ENCODE measurements at regions not wholly inside any gene's neighbourhood (a gene's known extent, or its start where the extent isn't known, plus 50 kb on each side); places are given as distances from the start of the nearest gene placed in this dataset.

GRCh38 chr3:70716832-70717231 is 404.4 kb upstream of the MDFIC2 start:
- TF ChIP-seq CTCF (IDR thresholded peaks at IDR 0.05), result peak; percentile 70

- no peak for TF ChIP-seq CTCF (IDR thresholded peaks at IDR 0.05)
Observed at GRCh38 chr3:70712449-70713082, 400.1 kb upstream of the MDFIC2 start.

GRCh38 chr3:70703305-70704102 is 391.1 kb upstream of the MDFIC2 start:
- TF ChIP-seq CTCF (IDR thresholded peaks at IDR 0.05), result no peak

GRCh38 chr3:70702132-70702531 is 389.7 kb upstream of the MDFIC2 start:
- no peak for TF ChIP-seq CTCF (IDR thresholded peaks at IDR 0.05)

GRCh38 chr3:70684701-70685100 is 372.3 kb upstream of the MDFIC2 start:
- no peak for TF ChIP-seq CTCF (IDR thresholded peaks at IDR 0.05)

GRCh38 chr3:70658513-70659310 is 346.3 kb upstream of the MDFIC2 start:
- TF ChIP-seq CTCF (IDR thresholded peaks at IDR 0.05), result no peak

- TF ChIP-seq CTCF (IDR thresholded peaks at IDR 0.05), result no peak
Observed at GRCh38 chr3:70657454-70657853, 345.0 kb upstream of the MDFIC2 start.
